OCI-LY3 (cell line): ENCODE measurements at regions not wholly inside any gene's neighbourhood (a gene's known extent, or its start where the extent isn't known, plus 50 kb on each side); places are given as distances from the start of the nearest gene placed in this dataset.

Experiments used
- EZH2phosphoT487 ChIP-seq: fragments of 200-600 bp; shearing (Covaris generic); IDR thresholded peaks from 2 replicates; pipeline ENCODE4 v1.6.1; 2018; ENCODE audit warnings: antibody characterized with exemption, mixed run types, low read depth
- TF ChIP-seq, protein P1 (sequence below): fragments of 200-600, 300-600 bp; sonication (generic); IDR thresholded peaks from 2 replicates; pipeline ENCODE4 v1.5.1; 2014; ENCODE audit warnings: antibody characterized with exemption, low read length, low read depth

DNA sequence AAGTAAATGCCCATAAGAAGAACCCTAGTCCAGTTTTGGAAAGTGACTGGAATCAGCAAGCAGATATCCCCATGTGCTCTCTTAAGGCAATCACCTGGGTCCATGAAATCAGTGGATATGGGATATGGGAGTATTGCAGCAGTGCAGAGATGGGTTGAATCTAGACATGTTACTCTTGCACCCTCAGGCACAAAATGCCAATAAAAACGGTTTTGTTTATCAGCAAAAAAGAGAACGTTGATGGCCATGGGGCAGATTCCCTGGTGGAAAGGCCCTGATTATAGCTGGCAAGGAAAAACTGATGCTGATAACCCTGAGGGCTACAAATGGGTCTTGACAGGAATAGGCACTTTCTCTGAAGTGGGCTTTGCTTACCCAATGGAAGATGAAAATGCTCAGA, 380.2 kb upstream of the SEMA6D start:
- TF ChIP-seq, protein P1, sequence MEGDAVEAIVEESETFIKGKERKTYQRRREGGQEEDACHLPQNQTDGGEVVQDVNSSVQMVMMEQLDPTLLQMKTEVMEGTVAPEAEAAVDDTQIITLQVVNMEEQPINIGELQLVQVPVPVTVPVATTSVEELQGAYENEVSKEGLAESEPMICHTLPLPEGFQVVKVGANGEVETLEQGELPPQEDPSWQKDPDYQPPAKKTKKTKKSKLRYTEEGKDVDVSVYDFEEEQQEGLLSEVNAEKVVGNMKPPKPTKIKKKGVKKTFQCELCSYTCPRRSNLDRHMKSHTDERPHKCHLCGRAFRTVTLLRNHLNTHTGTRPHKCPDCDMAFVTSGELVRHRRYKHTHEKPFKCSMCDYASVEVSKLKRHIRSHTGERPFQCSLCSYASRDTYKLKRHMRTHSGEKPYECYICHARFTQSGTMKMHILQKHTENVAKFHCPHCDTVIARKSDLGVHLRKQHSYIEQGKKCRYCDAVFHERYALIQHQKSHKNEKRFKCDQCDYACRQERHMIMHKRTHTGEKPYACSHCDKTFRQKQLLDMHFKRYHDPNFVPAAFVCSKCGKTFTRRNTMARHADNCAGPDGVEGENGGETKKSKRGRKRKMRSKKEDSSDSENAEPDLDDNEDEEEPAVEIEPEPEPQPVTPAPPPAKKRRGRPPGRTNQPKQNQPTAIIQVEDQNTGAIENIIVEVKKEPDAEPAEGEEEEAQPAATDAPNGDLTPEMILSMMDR, result no peak
- TF ChIP-seq EZH2phosphoT487, result no peak
